Activated T-helper 17 cell treated with anti-CD3 and anti-CD28 coated beads, Interleukin-2, amount 50 U/mL, for 72 hours (primary cell): ENCODE measurements at regions not wholly inside any gene's neighbourhood (a gene's known extent, or its start where the extent isn't known, plus 50 kb on each side); places are given as distances from the start of the nearest gene placed in this dataset.
"Not testable (repeated sequence)": the region's sequence is repeated elsewhere in the genome, so short reads cannot be mapped to it uniquely, and the experiment has no call there.

Experiments
- ATAC-seq: fragments of 150-1000 bp; cut with Tn5 transposase; replicated peaks from 2 replicates; pipeline ENCODE4 v1.10.0; 2021; ENCODE audit warnings: mild to moderate bottlenecking, moderate library complexity
- H3K27ac Mint-ChIP-seq: one replicate; pipeline ENCODE4 v1.8.0; 2022; ENCODE audit warnings: mixed read lengths
- H3K27me3 Mint-ChIP-seq: one replicate; pipeline ENCODE4 v1.8.0; 2022; ENCODE audit warnings: mixed read lengths
- H3K36me3 Mint-ChIP-seq: one replicate; pipeline ENCODE4 v1.8.0; 2022; ENCODE audit warnings: low read depth, mild to moderate bottlenecking, mixed read lengths
- H3K4me1 Mint-ChIP-seq: one replicate; pipeline ENCODE4 v1.8.0; 2022; ENCODE audit warnings: mixed read lengths
- H3K4me3 Mint-ChIP-seq: one replicate; pipeline ENCODE4 v1.8.0; 2022; ENCODE audit warnings: mild to moderate bottlenecking, mixed read lengths
- H3K9me3 Mint-ChIP-seq: one replicate; pipeline ENCODE4 v1.8.0; 2022; ENCODE audit warnings: mixed read lengths

GRCh38 chr2:48189552-48190228 lies 124.8 kb upstream of the FOXN2 start:
- Mint-ChIP-seq H3K27ac (no peak overlapping the region), H3K9me3 (no peaks in the 10 kb centered on the region), H3K36me3 (no peaks in the 10 kb centered on the region), H3K4me1 (no peaks in the 10 kb centered on the region), H3K27me3 (no peaks in the 10 kb centered on the region), H3K4me3 (no peak overlapping the region)
- ATAC-seq: no peak

DNA sequence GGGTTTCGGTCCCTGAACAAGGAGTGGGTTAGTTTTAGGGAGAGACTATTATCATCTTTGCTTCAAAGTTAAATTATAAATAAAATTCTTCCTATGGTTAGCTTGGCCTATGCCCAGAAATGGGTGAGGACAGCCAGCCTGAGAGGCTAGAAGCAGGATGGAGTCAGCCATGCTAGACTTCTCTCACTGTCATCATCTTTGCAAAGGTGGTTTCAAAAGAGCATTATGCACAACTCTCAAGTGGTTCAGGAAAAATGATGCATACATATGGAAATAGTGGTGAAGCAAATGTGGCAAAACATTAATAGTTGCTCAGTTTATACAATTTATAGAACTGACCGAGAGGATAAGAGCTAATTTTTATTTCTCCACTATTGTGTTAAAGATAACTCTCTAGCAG lies 124.3 kb upstream of the FOXN2 start:
- no peak overlapping the region for H3K4me3 Mint-ChIP-seq
- no peaks in the 10 kb centered on the region for H3K36me3 Mint-ChIP-seq
- no peaks in the 10 kb centered on the region for H3K27me3 Mint-ChIP-seq
- ATAC-seq: no peak
- no peak overlapping the region for H3K27ac Mint-ChIP-seq
- H3K4me1 Mint-ChIP-seq: no peaks in the 10 kb centered on the region
- H3K9me3 Mint-ChIP-seq: no peaks in the 10 kb centered on the region

- no peak for ATAC-seq
- H3K27ac Mint-ChIP-seq: peak overlapping the region; percentile 5
- no peaks in the 10 kb centered on the region for H3K27me3 Mint-ChIP-seq
These were observed 119.8 kb upstream of the FOXN2 start for GRCh38 chr2:48194641-48195040.

DNA sequence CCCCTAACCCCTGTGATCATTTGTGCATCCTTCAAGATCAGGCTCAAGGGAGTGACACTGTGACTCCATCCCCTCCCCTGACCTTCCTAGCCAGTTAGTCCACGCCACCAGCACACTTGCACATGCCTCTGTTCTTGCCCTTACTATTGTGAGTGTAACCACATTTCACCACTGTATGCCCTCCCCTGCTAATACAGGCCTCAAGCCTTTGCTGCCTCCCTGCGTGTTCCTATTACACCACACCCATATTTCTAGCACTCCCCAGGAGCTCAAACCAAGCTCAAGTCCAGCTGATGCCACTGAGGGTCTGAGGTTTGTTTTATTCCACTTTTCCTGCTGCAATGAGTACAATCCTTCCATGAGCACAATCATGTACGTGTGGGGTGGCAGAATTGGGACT lies 119.3 kb upstream of the FOXN2 start:
- ATAC-seq: no peak
- Mint-ChIP-seq H3K27ac (peak overlapping the region; percentile 5), H3K27me3 (no peaks in the 10 kb centered on the region), H3K4me1 (no peaks in the 10 kb centered on the region), H3K4me3 (no peak overlapping the region), H3K9me3 (no peaks in the 10 kb centered on the region), H3K36me3 (no peaks in the 10 kb centered on the region)

More at GRCh38 chr2:48194641-48195040, 119.8 kb upstream of the FOXN2 start:
- no peaks in the 10 kb centered on the region for H3K9me3 Mint-ChIP-seq
- H3K4me3 Mint-ChIP-seq: no peak overlapping the region
- no peaks in the 10 kb centered on the region for H3K4me1 Mint-ChIP-seq
- H3K36me3 Mint-ChIP-seq: no peaks in the 10 kb centered on the region

- Mint-ChIP-seq H3K27ac (no peak overlapping the region), H3K4me3 (no peak overlapping the region), H3K27me3 (no peaks in the 10 kb centered on the region)
These were observed 116.9 kb upstream of the FOXN2 start for GRCh38 chr2:48197618-48198017.

GRCh38 chr2:48198371-48198770 lies 116.1 kb upstream of the FOXN2 start:
- no peak overlapping the region for H3K4me3 Mint-ChIP-seq
- H3K36me3 Mint-ChIP-seq: no peaks in the 10 kb centered on the region
- no peak for ATAC-seq
- H3K27ac Mint-ChIP-seq: no peak overlapping the region
- H3K9me3 Mint-ChIP-seq: no peaks in the 10 kb centered on the region
- no peaks in the 10 kb centered on the region for H3K4me1 Mint-ChIP-seq
- no peaks in the 10 kb centered on the region for H3K27me3 Mint-ChIP-seq

More at GRCh38 chr2:48197618-48198017, 116.9 kb upstream of the FOXN2 start:
- no peaks in the 10 kb centered on the region for H3K36me3 Mint-ChIP-seq
- H3K4me1 Mint-ChIP-seq: no peaks in the 10 kb centered on the region
- ATAC-seq: no peak
- H3K9me3 Mint-ChIP-seq: no peaks in the 10 kb centered on the region

DNA sequence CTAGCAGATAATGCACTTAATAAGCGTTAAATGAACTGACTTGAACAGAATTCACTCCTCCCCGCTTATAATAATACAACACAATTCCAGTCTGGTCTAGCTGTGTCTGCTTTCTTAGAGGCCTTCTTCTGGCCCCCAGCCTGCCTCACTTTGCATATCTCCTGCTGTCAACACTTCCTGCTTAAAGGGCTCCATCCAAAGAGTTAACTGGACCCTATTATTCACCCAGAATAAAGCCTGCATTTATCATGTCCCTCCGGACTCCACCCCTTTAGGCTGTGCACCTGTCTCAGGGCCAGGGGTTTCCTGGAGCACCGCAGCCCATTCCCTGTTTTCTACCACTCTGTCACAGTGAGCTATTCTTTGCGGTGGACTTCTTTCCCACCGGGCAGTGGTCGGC lies 115.4 kb upstream of the FOXN2 start:
- no peaks in the 10 kb centered on the region for H3K36me3 Mint-ChIP-seq
- H3K4me1 Mint-ChIP-seq: no peaks in the 10 kb centered on the region
- no peak for ATAC-seq
- H3K9me3 Mint-ChIP-seq: no peaks in the 10 kb centered on the region
- H3K27me3 Mint-ChIP-seq: no peaks in the 10 kb centered on the region
- no peak overlapping the region for H3K27ac Mint-ChIP-seq
- H3K4me3 Mint-ChIP-seq: no peak overlapping the region

DNA sequence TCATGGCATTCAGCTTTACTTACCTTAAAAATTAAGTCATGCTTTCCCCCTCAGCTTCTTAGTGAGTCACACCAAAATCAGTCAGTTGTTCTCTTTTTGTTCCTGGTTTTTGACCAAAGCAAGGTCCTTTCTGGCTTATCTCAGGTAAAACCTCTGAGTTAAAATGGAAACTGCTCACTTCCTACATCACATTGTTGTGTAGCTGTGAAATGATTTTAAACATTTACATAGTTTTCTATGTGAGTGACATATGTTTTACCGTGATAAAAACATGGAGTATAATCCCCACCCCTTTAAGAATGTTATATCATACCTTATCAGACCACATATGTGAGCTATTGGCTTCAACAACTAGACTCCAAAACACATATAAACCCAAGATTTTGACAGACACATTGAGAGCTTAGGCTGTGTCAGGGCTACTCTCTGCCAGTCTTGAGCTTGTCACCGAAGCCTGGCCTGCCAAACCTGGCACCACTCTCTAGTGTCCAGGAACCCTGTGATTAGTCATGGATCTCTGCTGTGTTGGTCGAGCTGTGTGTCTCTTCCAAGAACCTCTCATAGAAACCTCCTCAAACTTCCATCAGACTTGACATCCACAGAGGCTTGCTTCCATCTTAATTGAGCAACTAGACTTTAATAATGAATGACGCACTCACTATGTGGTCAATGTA lies 113.7 kb upstream of the FOXN2 start:
- Mint-ChIP-seq H3K36me3 (no peaks in the 10 kb centered on the region), H3K4me3 (no peak overlapping the region), H3K4me1 (peaks cover 4% of the 10 kb centered on the region), H3K27me3 (no peaks in the 10 kb centered on the region), H3K9me3 (no peaks in the 10 kb centered on the region), H3K27ac (no peak overlapping the region)
- ATAC-seq: no peak

- H3K9me3 Mint-ChIP-seq, H3K4me3 Mint-ChIP-seq, H3K36me3 Mint-ChIP-seq, H3K27ac Mint-ChIP-seq, ATAC-seq, H3K27me3 Mint-ChIP-seq, H3K4me1 Mint-ChIP-seq: not testable (repeated sequence)
These were observed 113.0 kb upstream of the FOXN2 start for GRCh38 chr2:48201435-48201834.

- no peaks in the 10 kb centered on the region for H3K9me3 Mint-ChIP-seq
- no peaks in the 10 kb centered on the region for H3K36me3 Mint-ChIP-seq
- H3K4me1 Mint-ChIP-seq: peaks cover 4% of the 10 kb centered on the region
- H3K4me3 Mint-ChIP-seq: no peak overlapping the region
- no peak overlapping the region for H3K27ac Mint-ChIP-seq
- no peak for ATAC-seq
- no peaks in the 10 kb centered on the region for H3K27me3 Mint-ChIP-seq
These were observed 111.4 kb upstream of the FOXN2 start for GRCh38 chr2:48202863-48203642.

GRCh38 chr2:48203668-48204067 lies 110.8 kb upstream of the FOXN2 start:
- H3K9me3 Mint-ChIP-seq: no peaks in the 10 kb centered on the region
- H3K4me3 Mint-ChIP-seq: no peak overlapping the region

GRCh38 chr2:48204750-48205136 lies 109.7 kb upstream of the FOXN2 start:
- Mint-ChIP-seq H3K4me1 (peaks cover 4% of the 10 kb centered on the region), H3K27me3 (no peaks in the 10 kb centered on the region), H3K36me3 (no peaks in the 10 kb centered on the region), H3K9me3 (no peaks in the 10 kb centered on the region), H3K4me3 (no peak overlapping the region), H3K27ac (no peak overlapping the region)
- ATAC-seq: no peak

More at GRCh38 chr2:48203668-48204067, 110.8 kb upstream of the FOXN2 start:
- Mint-ChIP-seq H3K36me3 (no peaks in the 10 kb centered on the region), H3K27ac (no peak overlapping the region), H3K4me1 (peaks cover 4% of the 10 kb centered on the region), H3K27me3 (no peaks in the 10 kb centered on the region)
- ATAC-seq: no peak

GRCh38 chr2:48205137-48205798 lies 109.2 kb upstream of the FOXN2 start:
- H3K27me3 Mint-ChIP-seq: no peaks in the 10 kb centered on the region

DNA sequence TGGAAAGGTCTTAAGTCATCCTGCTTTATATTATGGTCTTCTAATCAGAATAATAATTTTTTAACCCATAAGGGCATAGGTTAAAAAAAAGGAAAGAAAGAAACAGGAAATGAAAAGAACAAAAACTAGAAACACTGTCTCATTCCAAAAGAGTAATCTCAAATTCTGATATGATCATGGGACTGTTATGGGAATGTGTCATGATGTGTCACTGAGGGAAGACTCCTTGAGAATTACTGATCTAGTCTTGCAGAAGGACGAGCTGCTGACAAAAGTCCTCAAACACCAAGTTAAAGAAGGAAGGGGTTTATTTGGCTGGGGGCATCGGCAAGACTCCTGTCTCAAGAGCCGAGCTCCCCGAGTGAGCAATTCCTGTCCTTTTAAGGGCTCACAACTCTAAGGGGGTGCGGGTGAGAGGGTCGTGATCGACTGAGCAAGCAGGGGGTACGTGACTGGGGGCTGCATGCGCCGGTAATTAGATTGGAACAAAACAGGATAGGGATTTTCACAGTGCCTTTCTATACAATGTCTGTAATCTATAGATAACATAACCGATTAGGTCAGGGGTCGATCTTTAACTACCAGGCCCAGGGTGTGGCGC lies 108.3 kb upstream of the FOXN2 start:
- not testable (repeated sequence) for H3K9me3 Mint-ChIP-seq, H3K27me3 Mint-ChIP-seq, H3K4me3 Mint-ChIP-seq, ATAC-seq, H3K4me1 Mint-ChIP-seq, H3K36me3 Mint-ChIP-seq
- H3K27ac Mint-ChIP-seq: peak overlapping the region; percentile 39

More at GRCh38 chr2:48205137-48205798, 109.2 kb upstream of the FOXN2 start:
- Mint-ChIP-seq H3K36me3 (no peaks in the 10 kb centered on the region), H3K4me3 (no peak overlapping the region), H3K9me3 (no peaks in the 10 kb centered on the region), H3K27ac (peak overlapping the region; percentile 39), H3K4me1 (peaks cover 4% of the 10 kb centered on the region)
- ATAC-seq: no peak
